Erythroblast (primary cell): ENCODE measurements at regions not wholly inside any gene's neighbourhood (a gene's known extent, or its start where the extent isn't known, plus 50 kb on each side); places are given as distances from the start of the nearest gene placed in this dataset.

Source experiments
- GATA1 ChIP-seq: IDR thresholded peaks from 2 replicates; pipeline ENCODE4 v1.6.1; 2011; ENCODE audit warnings: low read depth, mild to moderate bottlenecking, control low read depth, low read length, moderate library complexity
- POLR2A ChIP-seq: IDR thresholded peaks from 2 replicates; pipeline ENCODE4 v1.6.1; 2011; ENCODE audit warnings: mild to moderate bottlenecking, low read length

DNA sequence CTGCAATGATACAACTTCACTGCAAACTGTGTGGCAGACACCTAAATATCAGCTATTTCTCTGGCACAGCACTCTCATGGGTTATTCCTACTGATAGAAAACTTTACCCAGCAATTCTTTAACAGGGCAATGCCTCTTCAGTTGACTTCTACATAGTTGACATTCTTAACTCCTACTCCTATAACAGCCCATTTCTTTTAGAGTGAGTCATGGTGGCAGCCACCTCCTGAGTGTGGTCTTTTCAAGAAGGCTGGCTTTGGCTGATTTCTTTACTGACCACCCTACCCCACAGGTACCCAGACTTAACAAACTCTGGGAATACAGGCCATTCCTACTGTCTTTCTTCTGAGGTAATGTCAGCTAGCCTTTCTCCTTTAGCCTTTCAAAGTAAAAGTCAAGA, 805.8 kb upstream of the ADGRL2 start:
- TF ChIP-seq POLR2A (no peak), GATA1 (no peak)
